GM18520 (cell line): ENCODE measurements at regions not wholly inside any gene's neighbourhood (a gene's known extent, or its start where the extent isn't known, plus 50 kb on each side); places are given as distances from the start of the nearest gene placed in this dataset.

Experiments
- ATAC-seq: cut with Tn5 transposase; IDR thresholded peaks from one replicate; pipeline ENCODE4 v1.9.1; 2021; ENCODE audit not compliant: unreplicated experiment

GRCh38 chr6:7042654-7043545, 64.9 kb upstream of the RREB1 start:
- ATAC-seq: no peak

- no peak for ATAC-seq
Observed at GRCh38 chr6:7045331-7045730, 62.4 kb upstream of the RREB1 start.

- ATAC-seq: no peak
Observed at GRCh38 chr6:7045746-7046145, 62.0 kb upstream of the RREB1 start.

- no peak for ATAC-seq
Observed at GRCh38 chr6:7047128-7047527, 60.6 kb upstream of the RREB1 start.

GRCh38 chr6:7047966-7048365, 59.8 kb upstream of the RREB1 start:
- no peak for ATAC-seq

- no peak for ATAC-seq
Observed at GRCh38 chr6:7048894-7049293, 58.9 kb upstream of the RREB1 start.

- ATAC-seq: no peak
Observed at GRCh38 chr6:7050004-7050403, 57.8 kb upstream of the RREB1 start.

GRCh38 chr6:7050872-7051779, 56.6 kb upstream of the RREB1 start:
- no peak for ATAC-seq

- no peak for ATAC-seq
Observed at GRCh38 chr6:7051780-7052442, 55.9 kb upstream of the RREB1 start.

GRCh38 chr6:7052443-7053011, 55.2 kb upstream of the RREB1 start:
- ATAC-seq: no peak

GRCh38 chr6:7053125-7053774, 54.5 kb upstream of the RREB1 start:
- no peak for ATAC-seq
